Prostate gland (tissue), 2 donors: ENCODE measurements at regions not wholly inside any gene's neighbourhood (a gene's known extent, or its start where the extent isn't known, plus 50 kb on each side); places are given as distances from the start of the nearest gene placed in this dataset.

Experiments
- POLR2AphosphoS5 ChIP-seq: sonication (generic); formaldehyde crosslinking; IDR thresholded peaks from one replicate; pipeline ENCODE4 v1.6.1; 2017; ENCODE audit warnings: antibody characterized with exemption
- TF ChIP-seq, protein P1 (sequence below), 4 experiments: fragments of 200-600 bp in 2 of 4; fragments of 450-650 bp in 2 of 4; sonication (generic) in 2 of 4; IDR thresholded peaks; 1 replicate in 3 of 4; 2 replicates in 1 of 4; pipeline ENCODE4 v1.5.1; 2016 to 2019; ENCODE audit warnings: antibody characterized with exemption in 4 of 4, mild to moderate bottlenecking in 2 of 4, moderate library complexity in 2 of 4

DNA sequence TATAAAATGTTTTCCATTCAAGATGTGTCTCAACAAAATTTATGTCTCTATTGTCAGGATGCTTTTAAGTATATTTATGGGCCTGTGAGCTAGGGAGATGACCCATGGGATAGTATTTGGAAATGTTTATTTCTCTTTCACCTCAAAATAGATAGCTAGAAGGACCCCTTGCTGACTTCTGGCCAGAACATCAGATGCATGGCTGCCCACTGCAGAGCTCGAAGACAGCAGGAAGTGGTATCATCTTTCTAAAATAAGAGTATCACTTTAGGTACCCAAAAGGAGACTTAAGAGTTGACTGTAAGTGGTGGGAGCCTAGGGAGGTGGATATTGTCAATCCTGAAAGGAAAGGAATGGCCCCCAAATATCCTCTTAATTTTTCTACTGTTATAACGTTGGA lies 264.4 kb downstream of the NEBL start:
- TF ChIP-seq POLR2AphosphoS5 = no peak
- TF ChIP-seq, protein P1, sequence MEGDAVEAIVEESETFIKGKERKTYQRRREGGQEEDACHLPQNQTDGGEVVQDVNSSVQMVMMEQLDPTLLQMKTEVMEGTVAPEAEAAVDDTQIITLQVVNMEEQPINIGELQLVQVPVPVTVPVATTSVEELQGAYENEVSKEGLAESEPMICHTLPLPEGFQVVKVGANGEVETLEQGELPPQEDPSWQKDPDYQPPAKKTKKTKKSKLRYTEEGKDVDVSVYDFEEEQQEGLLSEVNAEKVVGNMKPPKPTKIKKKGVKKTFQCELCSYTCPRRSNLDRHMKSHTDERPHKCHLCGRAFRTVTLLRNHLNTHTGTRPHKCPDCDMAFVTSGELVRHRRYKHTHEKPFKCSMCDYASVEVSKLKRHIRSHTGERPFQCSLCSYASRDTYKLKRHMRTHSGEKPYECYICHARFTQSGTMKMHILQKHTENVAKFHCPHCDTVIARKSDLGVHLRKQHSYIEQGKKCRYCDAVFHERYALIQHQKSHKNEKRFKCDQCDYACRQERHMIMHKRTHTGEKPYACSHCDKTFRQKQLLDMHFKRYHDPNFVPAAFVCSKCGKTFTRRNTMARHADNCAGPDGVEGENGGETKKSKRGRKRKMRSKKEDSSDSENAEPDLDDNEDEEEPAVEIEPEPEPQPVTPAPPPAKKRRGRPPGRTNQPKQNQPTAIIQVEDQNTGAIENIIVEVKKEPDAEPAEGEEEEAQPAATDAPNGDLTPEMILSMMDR (IDR thresholded peaks at IDR 0.05) = no peak
